ENCODE measurements at regions not wholly inside any gene's neighbourhood (a gene's known extent, or its start where the extent isn't known, plus 50 kb on each side); places are given as distances from the start of the nearest gene placed in this dataset.
A peak's percentile ranks its signal among the peaks of the same experiment; 100 is the strongest.

- H3K27ac ChIP-seq (ENCODE audit: low read length) = peak overlapping the region; percentile 0
- H3K9ac ChIP-seq (ENCODE audit: low read depth, low read length) = peak overlapping the region; percentile 23
- H3K36me3 ChIP-seq (ENCODE audit: insufficient read depth, low read depth, low read length) = no peaks in the 10 kb centered on the region
- peaks cover 9% of the 10 kb centered on the region; the same call in 1 of the 2 replicates for H3K9me3 ChIP-seq (ENCODE audit: insufficient read depth, low read depth, low read length)
- H3K4me1 ChIP-seq (ENCODE audit: insufficient read depth, low read length) = peaks cover 31% of the 10 kb centered on the region
- H3K27me3 ChIP-seq (ENCODE audit: insufficient read depth, low read length) = no peaks in the 10 kb centered on the region
- H3K4me3 ChIP-seq (ENCODE audit: low read length) = peak overlapping the region; percentile 39; the same call in 1 of the 2 replicates
These were observed 179.2 kb upstream of the RAB4A start for GRCh38 chr1:229091721-229092136.

- peak overlapping the region; percentile 0 for H3K27ac ChIP-seq (ENCODE audit: low read length)
These were observed 178.3 kb upstream of the RAB4A start for GRCh38 chr1:229092377-229093237.

GRCh38 chr1:229093238-229093540 is 177.7 kb upstream of the RAB4A start:
- Histone ChIP-seq H3K27me3 (ENCODE audit: insufficient read depth, low read length) (no peaks in the 10 kb centered on the region), H3K36me3 (ENCODE audit: insufficient read depth, low read depth, low read length) (no peaks in the 10 kb centered on the region), H3K27ac (ENCODE audit: low read length) (peak overlapping the region; percentile 0), H3K4me3 (ENCODE audit: low read length) (peak overlapping the region; percentile 39), H3K9ac (ENCODE audit: low read depth, low read length) (peak overlapping the region; percentile 23; the same call in 1 of the 2 replicates), H3K4me1 (ENCODE audit: insufficient read depth, low read length) (peaks cover 34% of the 10 kb centered on the region), H3K9me3 (ENCODE audit: insufficient read depth, low read depth, low read length) (peaks cover 9% of the 10 kb centered on the region; the same call in 1 of the 2 replicates)

More at GRCh38 chr1:229092377-229093237, 178.3 kb upstream of the RAB4A start:
- Histone ChIP-seq H3K27me3 (ENCODE audit: insufficient read depth, low read length) (no peaks in the 10 kb centered on the region), H3K36me3 (ENCODE audit: insufficient read depth, low read depth, low read length) (no peaks in the 10 kb centered on the region), H3K9me3 (ENCODE audit: insufficient read depth, low read depth, low read length) (peaks cover 9% of the 10 kb centered on the region; the same call in 1 of the 2 replicates), H3K4me3 (ENCODE audit: low read length) (peak overlapping the region; percentile 39; the same call in 1 of the 2 replicates), H3K9ac (ENCODE audit: low read depth, low read length) (peak overlapping the region; percentile 23; the same call in 1 of the 2 replicates), H3K4me1 (ENCODE audit: insufficient read depth, low read length) (peaks cover 34% of the 10 kb centered on the region)

- H3K4me3 ChIP-seq (ENCODE audit: low read length) = peak overlapping the region; percentile 39
- peak overlapping the region; percentile 0 for H3K27ac ChIP-seq (ENCODE audit: low read length)
- H3K4me1 ChIP-seq (ENCODE audit: insufficient read depth, low read length) = peaks cover 34% of the 10 kb centered on the region
- no peaks in the 10 kb centered on the region for H3K27me3 ChIP-seq (ENCODE audit: insufficient read depth, low read length)
- no peaks in the 10 kb centered on the region for H3K36me3 ChIP-seq (ENCODE audit: insufficient read depth, low read depth, low read length)
- H3K9me3 ChIP-seq (ENCODE audit: insufficient read depth, low read depth, low read length) = peaks cover 9% of the 10 kb centered on the region; the same call in 1 of the 2 replicates
- peak overlapping the region; percentile 23; the same call in 1 of the 2 replicates for H3K9ac ChIP-seq (ENCODE audit: low read depth, low read length)
These were observed 177.1 kb upstream of the RAB4A start for GRCh38 chr1:229093609-229094336.

DNA sequence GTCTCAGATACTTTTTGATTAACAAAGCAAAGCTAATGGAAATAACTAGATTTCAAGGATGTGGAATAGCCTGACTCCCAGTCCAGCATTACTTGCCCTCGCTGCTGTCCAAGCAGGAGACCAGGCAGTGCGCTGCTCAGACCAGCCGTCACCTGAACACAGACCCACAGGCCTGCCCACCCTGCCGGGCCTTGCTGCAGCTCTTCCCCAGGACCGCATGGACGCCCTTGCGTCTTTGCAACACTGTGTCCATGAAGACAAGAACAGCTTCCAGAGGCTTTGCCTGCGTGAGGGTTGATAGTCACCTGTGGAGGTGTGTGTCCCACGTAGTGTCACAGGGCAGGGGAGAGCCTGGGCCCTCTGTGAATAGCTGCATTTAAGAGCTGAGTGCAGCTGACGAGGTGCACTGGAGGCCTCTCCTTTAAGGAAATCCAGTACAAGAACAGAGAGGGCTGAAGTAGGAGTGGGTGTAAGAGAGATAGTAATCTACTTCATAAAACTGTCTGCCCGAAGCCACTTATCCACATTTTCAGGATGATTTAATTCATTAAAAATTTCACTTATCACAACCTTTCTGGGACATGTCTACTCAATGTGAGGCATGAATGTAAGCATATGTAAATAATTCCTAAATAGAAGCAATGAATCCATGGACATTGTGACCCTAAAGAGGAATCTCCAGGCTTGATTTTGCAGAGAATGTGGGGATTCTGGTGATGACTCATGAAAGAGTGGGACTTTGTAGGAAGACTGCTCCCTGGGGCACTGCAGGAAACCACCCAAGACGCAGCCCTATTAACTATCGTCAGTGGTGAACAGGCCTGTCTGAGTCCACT is 176.2 kb upstream of the RAB4A start:
- no peaks in the 10 kb centered on the region for H3K36me3 ChIP-seq (ENCODE audit: insufficient read depth, low read depth, low read length)
- H3K27ac ChIP-seq (ENCODE audit: low read length) = peak overlapping the region; percentile 63
- H3K4me1 ChIP-seq (ENCODE audit: insufficient read depth, low read length) = peaks cover 34% of the 10 kb centered on the region
- no peak overlapping the region for H3K4me3 ChIP-seq (ENCODE audit: low read length)
- peak overlapping the region; percentile 38; the same call in 1 of the 2 replicates for H3K9ac ChIP-seq (ENCODE audit: low read depth, low read length)
- H3K9me3 ChIP-seq (ENCODE audit: insufficient read depth, low read depth, low read length) = peaks cover 9% of the 10 kb centered on the region; the same call in 1 of the 2 replicates
- H3K27me3 ChIP-seq (ENCODE audit: insufficient read depth, low read length) = no peaks in the 10 kb centered on the region

- no peak overlapping the region for H3K27ac ChIP-seq (ENCODE audit: low read length)
These were observed 175.6 kb upstream of the RAB4A start for GRCh38 chr1:229095325-229095724.

DNA sequence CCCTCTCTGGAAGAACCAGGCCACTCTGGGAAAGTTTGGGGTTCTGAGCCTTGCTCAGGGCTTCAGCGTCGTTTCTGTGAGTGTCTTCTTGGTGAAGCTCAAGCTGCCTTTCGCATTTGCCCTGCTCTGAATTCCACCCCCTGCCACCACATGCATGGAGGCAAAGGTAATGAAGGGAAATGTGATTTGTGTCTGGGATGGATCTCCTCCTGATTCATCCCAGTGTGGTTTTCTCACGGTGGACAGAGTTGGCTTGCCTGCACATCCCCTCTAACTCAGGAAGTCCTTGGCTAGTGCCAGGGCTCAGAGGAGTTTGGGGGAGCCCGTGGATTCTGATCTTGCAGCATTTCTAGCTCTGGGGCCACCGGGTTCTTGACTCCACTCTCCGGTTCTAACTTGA is 173.6 kb upstream of the RAB4A start:
- H3K9me3 ChIP-seq (ENCODE audit: insufficient read depth, low read depth, low read length) = peaks cover 9% of the 10 kb centered on the region; the same call in 1 of the 2 replicates
- H3K9ac ChIP-seq (ENCODE audit: low read depth, low read length) = no peak overlapping the region
- H3K4me1 ChIP-seq (ENCODE audit: insufficient read depth, low read length) = peaks cover 26% of the 10 kb centered on the region
- no peaks in the 10 kb centered on the region for H3K36me3 ChIP-seq (ENCODE audit: insufficient read depth, low read depth, low read length)
- H3K27ac ChIP-seq (ENCODE audit: low read length) = no peak overlapping the region
- no peak overlapping the region for H3K4me3 ChIP-seq (ENCODE audit: low read length)
- no peaks in the 10 kb centered on the region for H3K27me3 ChIP-seq (ENCODE audit: insufficient read depth, low read length)

More at GRCh38 chr1:229095325-229095724, 175.6 kb upstream of the RAB4A start:
- Histone ChIP-seq H3K4me1 (ENCODE audit: insufficient read depth, low read length) (peaks cover 34% of the 10 kb centered on the region), H3K4me3 (ENCODE audit: low read length) (no peak overlapping the region), H3K36me3 (ENCODE audit: insufficient read depth, low read depth, low read length) (no peaks in the 10 kb centered on the region), H3K9me3 (ENCODE audit: insufficient read depth, low read depth, low read length) (peaks cover 9% of the 10 kb centered on the region; the same call in 1 of the 2 replicates), H3K27me3 (ENCODE audit: insufficient read depth, low read length) (no peaks in the 10 kb centered on the region), H3K9ac (ENCODE audit: low read depth, low read length) (no peak overlapping the region)

- H3K9ac ChIP-seq (ENCODE audit: low read depth, low read length) = no peak overlapping the region
- H3K27ac ChIP-seq (ENCODE audit: low read length) = no peak overlapping the region
- no peaks in the 10 kb centered on the region for H3K36me3 ChIP-seq (ENCODE audit: insufficient read depth, low read depth, low read length)
- H3K27me3 ChIP-seq (ENCODE audit: insufficient read depth, low read length) = no peaks in the 10 kb centered on the region
- peaks cover 16% of the 10 kb centered on the region for H3K4me1 ChIP-seq (ENCODE audit: insufficient read depth, low read length)
- peaks cover 9% of the 10 kb centered on the region; the same call in 1 of the 2 replicates for H3K9me3 ChIP-seq (ENCODE audit: insufficient read depth, low read depth, low read length)
- no peak overlapping the region for H3K4me3 ChIP-seq (ENCODE audit: low read length)
These were observed 172.6 kb upstream of the RAB4A start for GRCh38 chr1:229098361-229098760.

DNA sequence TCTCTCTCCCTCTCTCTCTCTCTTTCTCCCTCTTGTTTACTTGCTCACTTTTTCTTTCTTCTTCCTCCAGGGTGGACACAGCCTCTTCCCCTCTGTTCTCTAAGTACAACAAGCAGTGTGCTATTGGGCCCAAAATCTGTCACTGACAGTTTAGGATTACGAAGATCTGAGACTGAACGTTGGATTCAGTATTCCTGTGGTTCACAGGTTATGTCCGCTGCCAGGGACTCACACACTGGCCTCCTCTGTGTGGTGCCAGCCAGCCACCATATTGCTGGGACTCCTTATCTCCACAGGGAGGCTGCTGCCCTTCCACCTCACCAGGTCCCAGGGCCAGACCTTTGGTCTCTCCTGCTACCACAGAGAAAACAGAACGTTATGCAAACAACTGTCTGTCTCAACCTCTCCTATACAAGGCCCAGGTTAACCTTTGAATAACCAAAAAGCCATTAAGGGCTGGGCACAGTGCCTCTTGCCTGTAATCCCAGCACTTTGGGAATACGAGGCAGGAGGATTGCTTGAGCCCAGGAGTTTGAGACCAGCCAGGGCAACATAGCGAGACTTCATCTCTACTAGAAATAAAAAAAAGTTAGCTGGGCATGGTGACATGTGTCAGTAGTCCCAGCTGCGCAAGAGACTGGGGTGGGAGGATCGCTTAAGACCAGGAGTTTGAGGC is 171.9 kb upstream of the RAB4A start:
- H3K27ac ChIP-seq (ENCODE audit: low read length) = no peak overlapping the region
- H3K36me3 ChIP-seq (ENCODE audit: insufficient read depth, low read depth, low read length) = no peaks in the 10 kb centered on the region
- peaks cover 16% of the 10 kb centered on the region for H3K4me1 ChIP-seq (ENCODE audit: insufficient read depth, low read length)
- H3K27me3 ChIP-seq (ENCODE audit: insufficient read depth, low read length) = no peaks in the 10 kb centered on the region
- no peak overlapping the region for H3K4me3 ChIP-seq (ENCODE audit: low read length)
- no peak overlapping the region for H3K9ac ChIP-seq (ENCODE audit: low read depth, low read length)
- peaks cover 9% of the 10 kb centered on the region; the same call in 1 of the 2 replicates for H3K9me3 ChIP-seq (ENCODE audit: insufficient read depth, low read depth, low read length)

DNA sequence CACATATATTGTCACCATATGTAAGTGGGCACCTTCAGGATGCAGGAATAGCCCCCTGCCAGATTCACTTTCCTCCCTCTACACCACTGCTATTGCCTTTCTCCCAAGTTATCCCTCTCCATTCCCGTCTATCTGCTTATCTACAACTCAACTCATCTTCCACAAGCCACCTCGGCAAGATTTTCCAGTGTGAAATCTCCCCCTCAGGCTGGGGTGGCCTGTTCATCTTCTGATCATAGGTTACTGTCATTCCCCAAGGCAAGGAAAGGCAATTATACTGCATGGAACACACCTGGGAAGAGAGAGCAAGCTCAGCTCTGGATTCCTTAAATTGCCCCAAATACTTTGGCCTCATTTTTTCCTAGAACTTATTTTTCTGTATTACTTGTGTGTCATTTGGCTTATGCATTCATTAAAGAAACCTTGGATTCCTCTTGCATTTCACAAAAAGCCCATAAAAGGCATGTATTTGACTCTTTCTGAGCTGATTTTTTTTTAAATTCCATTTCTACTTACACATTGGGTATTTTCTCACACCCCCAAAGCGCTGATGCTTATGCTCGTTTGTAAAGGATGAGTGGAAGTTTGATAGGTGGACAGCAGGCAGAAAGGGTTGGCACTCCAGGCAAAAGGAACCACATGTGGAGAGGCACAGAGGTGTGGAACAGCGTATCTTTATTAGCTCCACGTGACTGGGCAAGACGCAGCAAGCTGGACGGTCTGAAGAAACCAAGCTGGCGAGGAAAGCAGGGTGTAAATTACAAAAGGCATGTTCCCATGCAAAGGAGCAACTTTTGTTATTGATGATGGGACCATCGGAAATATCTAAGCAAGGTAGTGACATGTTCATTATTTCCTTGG is 169.7 kb upstream of the RAB4A start:
- Histone ChIP-seq H3K9ac (ENCODE audit: low read depth, low read length) (no peak overlapping the region), H3K27ac (ENCODE audit: low read length) (no peak overlapping the region), H3K4me3 (ENCODE audit: low read length) (no peak overlapping the region), H3K27me3 (ENCODE audit: insufficient read depth, low read length) (no peaks in the 10 kb centered on the region), H3K36me3 (ENCODE audit: insufficient read depth, low read depth, low read length) (no peaks in the 10 kb centered on the region), H3K9me3 (ENCODE audit: insufficient read depth, low read depth, low read length) (peaks cover 4% of the 10 kb centered on the region; the same call in 1 of the 2 replicates), H3K4me1 (ENCODE audit: insufficient read depth, low read length) (0 out of 2 replicates have a peak, but pooled peaks cover 3% of the 10 kb centered on the region)
